Fibroblast of lung (primary cell): ENCODE measurements at regions not wholly inside any gene's neighbourhood (a gene's known extent, or its start where the extent isn't known, plus 50 kb on each side); places are given as distances from the start of the nearest gene placed in this dataset.

Experiments
- DNase-seq, 2 donors: peaks; one replicate each; pipeline versions ENCODE4 v3.0.0 to v3.0.0-alpha.2; 2010; ENCODE audit warnings: low read depth in 2 of 2
- H2AFZ ChIP-seq: 2 replicates; pipeline ENCODE4 v1.5.1; 2012; ENCODE audit warnings: low read length, control low read depth, inconsistent platforms
- H3K27ac ChIP-seq: 2 replicates; pipeline ENCODE4 v1.5.1; 2011; ENCODE audit warnings: low read length, control low read depth; ENCODE audit not compliant: insufficient read depth
- H3K27me3 ChIP-seq: 2 replicates; pipeline ENCODE4 v1.5.1; 2011; ENCODE audit warnings: mild to moderate bottlenecking, low read length; ENCODE audit not compliant: control insufficient read depth, insufficient read depth
- H3K36me3 ChIP-seq: 2 replicates; pipeline ENCODE4 v1.5.1; 2011; ENCODE audit warnings: low read length; ENCODE audit not compliant: control insufficient read depth, insufficient read depth
- H3K4me1 ChIP-seq: 2 replicates; pipeline ENCODE4 v1.5.1; 2011; ENCODE audit warnings: low read length; ENCODE audit not compliant: control insufficient read depth, insufficient read depth; ENCODE audit errors: extremely low read depth
- H3K4me2 ChIP-seq: 2 replicates; pipeline ENCODE4 v1.5.1; 2011; ENCODE audit warnings: low read length, control low read depth; ENCODE audit not compliant: insufficient read depth; ENCODE audit errors: extremely low read depth
- H3K4me3 ChIP-seq, 4 experiments: fragments of 200-600 bp in 1 of 4; sonication (generic) in 1 of 4; replicated peaks in 1 of 4; 2 replicates each; pipeline ENCODE4 v1.5.1; 2011 to 2016; ENCODE audit warnings: low read length in 4 of 4, low read depth in 3 of 4, mild to moderate bottlenecking in 3 of 4, control low read depth in 2 of 4, inconsistent platforms in 1 of 4, mixed read lengths in 1 of 4; ENCODE audit not compliant: insufficient read depth in 1 of 4; ENCODE audit errors: control extremely low read depth in 1 of 4
- H3K79me2 ChIP-seq: 2 replicates; pipeline ENCODE4 v1.5.1; 2012; ENCODE audit warnings: mild to moderate bottlenecking, low read length, inconsistent platforms; ENCODE audit not compliant: control insufficient read depth, insufficient read depth
- H3K9ac ChIP-seq: 2 replicates; pipeline ENCODE4 v1.5.1; 2011; ENCODE audit warnings: mild to moderate bottlenecking, low read length, control low read depth; ENCODE audit not compliant: insufficient read depth
- H3K9me3 ChIP-seq: 2 replicates; pipeline ENCODE4 v1.5.1; 2012; ENCODE audit warnings: low read depth, low read length; ENCODE audit not compliant: control insufficient read depth, insufficient read depth
- H4K20me1 ChIP-seq: 2 replicates; pipeline ENCODE4 v1.5.1; 2011; ENCODE audit warnings: low read length; ENCODE audit not compliant: control insufficient read depth, insufficient read depth; ENCODE audit errors: extremely low read depth
- EZH2 ChIP-seq: IDR thresholded peaks from 2 replicates; pipeline ENCODE4 v1.5.1; 2012; ENCODE audit warnings: low read length, control low read depth, mild to moderate bottlenecking; ENCODE audit errors: missing control alignments
- TF ChIP-seq, protein P1 (sequence below), 2 donors: IDR thresholded peaks in 1 of 2; conservative IDR thresholded peaks in 1 of 2; 1 replicate in 1 of 2; 2 replicates in 1 of 2; pipeline ENCODE4 v1.5.1; 2011 to 2012; ENCODE audit warnings: low read length in 2 of 2, control low read depth in 1 of 2, inconsistent platforms in 1 of 2, low read depth in 1 of 2, mild to moderate bottlenecking in 1 of 2

DNA sequence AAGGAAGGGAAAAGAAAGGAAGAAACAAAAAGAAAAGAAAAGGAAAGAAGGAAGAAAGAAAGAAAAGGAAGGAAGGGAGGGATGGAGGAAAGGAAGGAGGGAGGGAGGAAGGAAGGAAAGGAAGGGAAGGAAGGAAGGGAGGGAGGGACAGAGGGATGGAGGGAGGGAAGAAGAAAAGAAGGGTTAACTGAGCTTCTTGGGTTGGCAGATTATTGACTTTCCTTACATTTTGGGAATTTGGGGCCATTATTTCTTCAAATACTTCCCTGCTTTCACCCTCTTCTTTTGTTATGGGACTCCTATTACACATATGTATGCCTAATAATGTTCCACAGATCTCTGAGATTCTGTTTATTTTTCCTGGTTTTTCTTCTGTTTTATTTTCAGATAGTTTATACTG, 285.6 kb downstream of the KCNJ2 start:
- Histone ChIP-seq H3K4me2 (no peak overlapping the region), H3K36me3 (no peaks in the 10 kb centered on the region), H3K27ac (no peak overlapping the region), H2AFZ (no peak overlapping the region), H3K27me3 (no peaks in the 10 kb centered on the region), H3K4me1 (no peaks in the 10 kb centered on the region), H3K79me2 (no peaks in the 10 kb centered on the region), H3K9ac (no peak overlapping the region), H3K4me3 (no peak overlapping the region), H4K20me1 (no peaks in the 10 kb centered on the region), H3K9me3 (no peaks in the 10 kb centered on the region)
- no peak for DNase-seq
- TF ChIP-seq, protein P1, sequence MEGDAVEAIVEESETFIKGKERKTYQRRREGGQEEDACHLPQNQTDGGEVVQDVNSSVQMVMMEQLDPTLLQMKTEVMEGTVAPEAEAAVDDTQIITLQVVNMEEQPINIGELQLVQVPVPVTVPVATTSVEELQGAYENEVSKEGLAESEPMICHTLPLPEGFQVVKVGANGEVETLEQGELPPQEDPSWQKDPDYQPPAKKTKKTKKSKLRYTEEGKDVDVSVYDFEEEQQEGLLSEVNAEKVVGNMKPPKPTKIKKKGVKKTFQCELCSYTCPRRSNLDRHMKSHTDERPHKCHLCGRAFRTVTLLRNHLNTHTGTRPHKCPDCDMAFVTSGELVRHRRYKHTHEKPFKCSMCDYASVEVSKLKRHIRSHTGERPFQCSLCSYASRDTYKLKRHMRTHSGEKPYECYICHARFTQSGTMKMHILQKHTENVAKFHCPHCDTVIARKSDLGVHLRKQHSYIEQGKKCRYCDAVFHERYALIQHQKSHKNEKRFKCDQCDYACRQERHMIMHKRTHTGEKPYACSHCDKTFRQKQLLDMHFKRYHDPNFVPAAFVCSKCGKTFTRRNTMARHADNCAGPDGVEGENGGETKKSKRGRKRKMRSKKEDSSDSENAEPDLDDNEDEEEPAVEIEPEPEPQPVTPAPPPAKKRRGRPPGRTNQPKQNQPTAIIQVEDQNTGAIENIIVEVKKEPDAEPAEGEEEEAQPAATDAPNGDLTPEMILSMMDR (conservative IDR thresholded peaks at IDR 0.05 in 1 of 2, IDR thresholded peaks at IDR 0.05 in 1 of 2; ENCODE audit: low read depth in 1 of 2, low read length in 2 of 2): no peak
- no peak for TF ChIP-seq EZH2

DNA sequence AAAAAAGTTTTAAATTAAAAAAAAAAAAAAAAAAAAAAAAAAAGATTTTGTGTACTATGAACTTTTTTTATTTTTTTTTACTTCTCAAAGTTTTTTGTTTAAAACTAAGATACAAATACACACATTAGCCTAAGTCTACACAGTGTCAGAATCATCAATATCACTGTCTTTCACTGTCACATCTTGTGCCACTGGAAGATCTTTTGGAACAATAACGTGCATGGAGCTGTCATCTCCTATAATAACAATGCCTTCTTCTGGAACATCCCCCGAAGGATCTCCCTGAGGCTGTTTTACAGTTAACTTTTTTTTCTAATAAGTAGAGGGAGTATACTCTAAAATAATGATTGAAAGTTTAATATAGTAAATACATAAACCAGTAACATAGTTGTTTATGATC, 295.7 kb downstream of the KCNJ2 start:
- Histone ChIP-seq H3K79me2 (no peaks in the 10 kb centered on the region), H3K9me3 (no peaks in the 10 kb centered on the region), H3K36me3 (no peaks in the 10 kb centered on the region)

DNA sequence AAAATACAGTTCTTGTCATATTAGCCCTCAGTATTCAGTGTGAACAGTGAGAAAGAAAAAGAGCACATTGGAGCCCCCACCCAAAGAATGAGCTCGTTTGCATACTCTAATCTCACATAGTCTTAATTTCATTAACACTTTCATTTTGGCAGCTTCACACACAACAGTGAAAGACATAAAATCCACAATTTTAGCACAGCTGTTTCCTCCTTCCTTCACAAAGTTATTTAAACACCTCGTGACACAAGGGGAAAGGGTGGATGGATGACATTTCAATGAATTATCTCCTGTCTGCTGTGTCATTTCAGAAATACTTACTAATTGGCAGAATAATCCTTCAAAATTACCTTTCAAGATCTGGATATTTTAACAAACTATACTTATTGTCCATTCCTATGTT, 299.3 kb downstream of the KCNJ2 start:
- H3K27me3 ChIP-seq: no peaks in the 10 kb centered on the region
- H3K4me3 ChIP-seq: no peak overlapping the region
- H3K79me2 ChIP-seq: no peaks in the 10 kb centered on the region
- TF ChIP-seq EZH2: no peak
- TF ChIP-seq, protein P1 (conservative IDR thresholded peaks at IDR 0.05 in 1 of 2, IDR thresholded peaks at IDR 0.05 in 1 of 2; ENCODE audit: low read depth in 1 of 2, low read length in 2 of 2): no peak
- no peaks in the 10 kb centered on the region for H3K4me1 ChIP-seq
- no peak overlapping the region for H2AFZ ChIP-seq
- no peak overlapping the region for H3K9ac ChIP-seq
- H3K27ac ChIP-seq: no peak overlapping the region
- no peaks in the 10 kb centered on the region for H3K36me3 ChIP-seq
- H4K20me1 ChIP-seq: no peaks in the 10 kb centered on the region
- no peak for DNase-seq
- no peaks in the 10 kb centered on the region for H3K9me3 ChIP-seq
- H3K4me2 ChIP-seq: no peak overlapping the region

More for the DNA sequence above, 295.7 kb downstream of the KCNJ2 start:
- H3K4me2 ChIP-seq: no peak overlapping the region
- no peaks in the 10 kb centered on the region for H4K20me1 ChIP-seq
- no peak overlapping the region for H3K4me3 ChIP-seq
- H3K27me3 ChIP-seq: no peaks in the 10 kb centered on the region
- H3K9ac ChIP-seq: no peak overlapping the region
- no peak for TF ChIP-seq EZH2
- TF ChIP-seq, protein P1 (conservative IDR thresholded peaks at IDR 0.05 in 1 of 2, IDR thresholded peaks at IDR 0.05 in 1 of 2; ENCODE audit: low read depth in 1 of 2, low read length in 2 of 2): no peak
- no peak overlapping the region for H2AFZ ChIP-seq
- no peak for DNase-seq
- no peaks in the 10 kb centered on the region for H3K4me1 ChIP-seq
- no peak overlapping the region for H3K27ac ChIP-seq
